IMR-90 (cell line): ENCODE measurements at regions not wholly inside any gene's neighbourhood (a gene's known extent, or its start where the extent isn't known, plus 50 kb on each side); places are given as distances from the start of the nearest gene placed in this dataset.

Experiments used
- ATAC-seq: fragments of 200-7000 bp; cut with Tn5 transposase; 2 replicates; pipeline ENCODE4 v1.9.1; 2020; ENCODE audit warnings: low read depth, mild to moderate bottlenecking, moderate library complexity
- BruUV-seq: library from RNA; stranded (reverse); fragments of 400-500 nt; replicated peaks from 2 replicates; lab custom pipeline; 2021; lab: Mats Ljungman, UMichigan
- CTCF ChIA-PET: fragments of 300-600 bp; formaldehyde crosslinking; extraction: SDS; loops from one replicate; lab custom pipeline; 2021; ENCODE audit warnings: antibody characterized with exemption; lab: Yijun Ruan, JAX
- POLR2A ChIA-PET: fragments of 300-600 bp; sonication (Branson Sonifier 250); formaldehyde crosslinking; loops from one replicate; lab custom pipeline; 2022; ENCODE audit warnings: antibody characterized with exemption; ENCODE audit not compliant: unreplicated experiment; lab: Charles Lee
- DNase-seq: peaks from one replicate; pipeline ENCODE4 v3.0.0; 2013
- H2AFZ ChIP-seq: replicated peaks from 2 replicates; pipeline ENCODE3; 2013; ENCODE audit warnings: low read length, mild to moderate bottlenecking; ENCODE audit not compliant: poor library complexity
- H2AK5ac ChIP-seq: 2 replicates; pipeline ENCODE4 v1.6.1; 2013; ENCODE audit warnings: low read depth, low read length, inconsistent platforms
- H2AK9ac ChIP-seq: replicated peaks from 2 replicates; pipeline ENCODE3; 2013; ENCODE audit warnings: mild to moderate bottlenecking, low read depth, low read length, moderate library complexity; ENCODE audit not compliant: poor library complexity
- H2BK120ac ChIP-seq: 2 replicates; pipeline ENCODE4 v1.6.1; 2013; ENCODE audit warnings: low read depth, low read length, inconsistent platforms
- H2BK15ac ChIP-seq: 3 replicates; pipeline ENCODE4 v1.6.1; 2013; ENCODE audit warnings: low read depth, low read length, inconsistent platforms
- H2BK20ac ChIP-seq: 2 replicates; pipeline ENCODE4 v1.6.1; 2013; ENCODE audit warnings: low read depth, mild to moderate bottlenecking, inconsistent platforms, low read length, moderate library complexity
- H2BK5ac ChIP-seq: 2 replicates; pipeline ENCODE4 v1.6.1; 2013; ENCODE audit warnings: mild to moderate bottlenecking, low read depth, low read length, inconsistent platforms; ENCODE audit not compliant: poor library complexity, severe bottlenecking
- H3K14ac ChIP-seq: replicated peaks from 2 replicates; pipeline ENCODE4 v1.6.1; 2013; ENCODE audit warnings: low read depth, low read length, inconsistent platforms
- H3K18ac ChIP-seq: 2 replicates; pipeline ENCODE4 v1.6.1; 2013; ENCODE audit warnings: low read depth, low read length, control low read depth
- H3K23ac ChIP-seq: 2 replicates; pipeline ENCODE4 v1.6.1; 2013; ENCODE audit warnings: low read depth, low read length, inconsistent platforms
- H3K27ac ChIP-seq: 2 replicates; pipeline ENCODE4 v1.5.1; 2013; ENCODE audit warnings: mild to moderate bottlenecking, control low read depth, low read length; ENCODE audit not compliant: insufficient read depth
- H3K27me3 ChIP-seq: 2 replicates; pipeline ENCODE4 v1.6.1; 2013; ENCODE audit warnings: low read length; ENCODE audit not compliant: control insufficient read depth, insufficient read depth
- H3K36me3 ChIP-seq: 2 replicates; pipeline ENCODE4 v1.6.1; 2013; ENCODE audit warnings: low read length, mixed read lengths; ENCODE audit not compliant: control insufficient read depth, insufficient read depth
- H3K4ac ChIP-seq: 2 replicates; pipeline ENCODE4 v1.6.1; 2013; ENCODE audit warnings: low read depth, low read length, inconsistent platforms
- H3K4me1 ChIP-seq: 2 replicates; pipeline ENCODE4 v1.6.1; 2013; ENCODE audit warnings: low read length, mixed read lengths; ENCODE audit not compliant: control insufficient read depth, insufficient read depth
- H3K4me2 ChIP-seq: 2 replicates; pipeline ENCODE4 v1.6.1; 2013; ENCODE audit warnings: low read depth, mild to moderate bottlenecking, control low read depth, low read length, moderate library complexity
- H3K4me3 ChIP-seq: 2 replicates; pipeline ENCODE4 v1.5.1; 2013; ENCODE audit warnings: low read depth, mild to moderate bottlenecking, control low read depth, low read length, moderate library complexity; ENCODE audit not compliant: insufficient read depth
- H3K56ac ChIP-seq: 2 replicates; pipeline ENCODE4 v1.6.1; 2013; ENCODE audit warnings: low read length, inconsistent platforms; ENCODE audit not compliant: insufficient read depth; ENCODE audit errors: extremely low read depth
- H3K79me1 ChIP-seq, 2 experiments: 2 replicates each; pipeline ENCODE4 v1.6.1; 2013; ENCODE audit warnings: low read length in 2 of 2, inconsistent platforms in 1 of 2, low read depth in 1 of 2
- H3K9ac ChIP-seq: 2 replicates; pipeline ENCODE4 v1.6.1; 2013; ENCODE audit warnings: low read depth, low read length, control low read depth
- H3K9me1 ChIP-seq: 2 replicates; pipeline ENCODE4 v1.6.1; 2013; ENCODE audit warnings: low read length, inconsistent platforms; ENCODE audit not compliant: insufficient read depth
- H3K9me3 ChIP-seq: 2 replicates; pipeline ENCODE4 v1.6.1; 2013; ENCODE audit warnings: low read length; ENCODE audit not compliant: control insufficient read depth, insufficient read depth
- H4K20me1 ChIP-seq: 2 replicates; pipeline ENCODE4 v1.6.1; 2013; ENCODE audit warnings: low read length, inconsistent platforms; ENCODE audit not compliant: insufficient read depth
- H4K5ac ChIP-seq: 2 replicates; pipeline ENCODE4 v1.6.1; 2013; ENCODE audit warnings: mild to moderate bottlenecking, low read depth, low read length, control low read depth
- H4K8ac ChIP-seq, 2 experiments: 2 replicates each; pipeline ENCODE4 v1.6.1; 2013; ENCODE audit warnings: low read depth in 2 of 2, low read length in 2 of 2, control low read depth in 1 of 2, inconsistent platforms in 1 of 2
- H4K91ac ChIP-seq: 2 replicates; pipeline ENCODE4 v1.6.1; 2013; ENCODE audit warnings: low read depth, low read length, inconsistent platforms; ENCODE audit not compliant: insufficient read depth
- BHLHE40 ChIP-seq: fragments of 150-350 bp; IDR thresholded peaks from 2 replicates; pipeline ENCODE4 v1.6.1; 2016; ENCODE audit warnings: mild to moderate bottlenecking, low read depth, low read length
- CEBPB ChIP-seq: IDR thresholded peaks from 2 replicates; pipeline ENCODE4 v1.6.1; 2012; ENCODE audit warnings: low read depth, low read length, improper control_type of control experiment
- CTCF ChIP-seq: conservative IDR thresholded peaks from 2 replicates; pipeline ENCODE4 v1.5.1; 2012; ENCODE audit warnings: mild to moderate bottlenecking, low read depth, low read length, improper control_type of control experiment
- ELK1 ChIP-seq: fragments of 150-350 bp; IDR thresholded peaks from 2 replicates; pipeline ENCODE4 v1.6.1; 2016; ENCODE audit warnings: low read depth, mild to moderate bottlenecking, low read length, moderate library complexity, borderline replicate concordance
- FOS ChIP-seq: fragments of 150-350 bp; IDR thresholded peaks from 2 replicates; pipeline ENCODE4 v1.6.1; 2016; ENCODE audit warnings: low read depth, low read length
- MXI1 ChIP-seq: IDR thresholded peaks from 2 replicates; pipeline ENCODE4 v1.6.1; 2012; ENCODE audit warnings: low read depth, mild to moderate bottlenecking, low read length, moderate library complexity, borderline replicate concordance
- POLR2A ChIP-seq: IDR thresholded peaks from 2 replicates; pipeline ENCODE4 v1.6.1; 2012; ENCODE audit warnings: mild to moderate bottlenecking, low read depth, low read length
- RCOR1 ChIP-seq: IDR thresholded peaks from 2 replicates; pipeline ENCODE4 v1.6.1; 2012; ENCODE audit warnings: mild to moderate bottlenecking, low read length, improper control_type of control experiment; ENCODE audit not compliant: insufficient replicate concordance
- WGBS, 2 experiments: methylation state at CpG; one replicate each; pipeline versions ENCODE4 v1.1.5 to v1.1.7; 2013; ENCODE audit warnings: missing lambda C conversion rate in 2 of 2; ENCODE audit not compliant: insufficient read length in 1 of 2; ENCODE audit errors: extremely low coverage in 2 of 2; 5-methylcytosine and 5-hydroxymethylcytosine counted together
- dilution Hi-C: fragments of 300-500 bp; cut with HindIII; formaldehyde crosslinking; loops from one replicate; pipeline ENCODE4 v1.14.3; 2018; ENCODE audit warnings: low sequenced_read_pairs; ENCODE audit not compliant: unreplicated experiment
- in situ Hi-C: fragments of 300-500 bp; cut with MboI; formaldehyde crosslinking; loops from 3 replicates; pipeline ENCODE4 v1.14.3; 2019; ENCODE audit warnings: low sequenced_read_pairs, inconsistent platforms, mixed read lengths
- intact Hi-C: fragments of 100-400 bp; cut with micrococcal nuclease; formaldehyde crosslinking; loops from 2 replicates; pipeline ENCODE4 v1.10.0; 2022

GRCh38 chr2:145350011-145350410 lies 830.1 kb upstream of the ZEB2 start:
- H3K14ac ChIP-seq: no peak overlapping the region
- WGBS, 2 experiments: no CpG with 5 or more reads among the region's 3 CpGs
- in situ Hi-C loops (no loop called here), intact Hi-C loops (no loop called here), dilution Hi-C loops (no loop called here)
- no peaks in the 10 kb centered on the region for H3K79me1 ChIP-seq
- H2BK20ac ChIP-seq: no peak overlapping the region
- peak overlapping the region in 1 of 2 experiments; percentile 6; a peak in 1 of 4 replicates for H4K8ac ChIP-seq
- DNase-seq (peak; percentile 81), ATAC-seq (peak; percentile 89)
- ChIA-PET POLR2A (no interaction called here), CTCF (interaction anchor here (0.6 kb wide), 1 partner anchor 29 kb away, joined by 3 read pairs; no protein-coding TSS in a partner anchor)
- H3K4ac ChIP-seq: no peak overlapping the region
- H2BK120ac ChIP-seq: no peak overlapping the region
- no peak overlapping the region for H3K56ac ChIP-seq
- no peak overlapping the region for H2AK9ac ChIP-seq
- H2AFZ ChIP-seq: no peak overlapping the region
- H4K91ac ChIP-seq: no peak overlapping the region
- no peak overlapping the region for H3K18ac ChIP-seq
- H4K5ac ChIP-seq: no peak overlapping the region
- H3K4me3 ChIP-seq: no peak overlapping the region
- H3K9me1 ChIP-seq: no peaks in the 10 kb centered on the region
- H3K36me3 ChIP-seq: no peaks in the 10 kb centered on the region
- H3K4me1 ChIP-seq: no peaks in the 10 kb centered on the region; the same call in 1 of the 2 replicates
- no peak overlapping the region for H2BK15ac ChIP-seq
- H3K4me2 ChIP-seq: no peak overlapping the region
- H2AK5ac ChIP-seq: no peak overlapping the region
- H3K27ac ChIP-seq: no peak overlapping the region
- no peak overlapping the region for H2BK5ac ChIP-seq
- no peaks in the 10 kb centered on the region for H3K27me3 ChIP-seq
- H3K9me3 ChIP-seq: no peaks in the 10 kb centered on the region
- H4K20me1 ChIP-seq: no peaks in the 10 kb centered on the region
- BruUV-seq: no TSS peak
- H3K23ac ChIP-seq: no peak overlapping the region
- no peak overlapping the region for H3K9ac ChIP-seq
- TF ChIP-seq FOS: 0 out of 2 replicates have a peak, but pooled peaks have one; percentile 11
- no peak for TF ChIP-seq RCOR1
- TF ChIP-seq ELK1: no peak
- TF ChIP-seq CTCF: no peak
- no peak for TF ChIP-seq MXI1
- TF ChIP-seq POLR2A: no peak
- no peak for TF ChIP-seq BHLHE40
- TF ChIP-seq CEBPB: no peak
